ENCODE measurements at regions not wholly inside any gene's neighbourhood (a gene's known extent, or its start where the extent isn't known, plus 50 kb on each side); places are given as distances from the start of the nearest gene placed in this dataset.

GRCh38 chr14:62315631-62316030 lies 553.4 kb downstream of the SNAPC1 start:
- Mint-ChIP-seq H3K27me3 (ENCODE audit: low read depth) (no peaks in the 10 kb centered on the region), H3K9me3 (no peaks in the 10 kb centered on the region), H3K4me3 (no peak overlapping the region), H3K4me1 (no peaks in the 10 kb centered on the region), H3K36me3 (ENCODE audit: insufficient read depth in 1 of 3, low read depth in 3 of 3) (no peaks in the 10 kb centered on the region), H3K27ac (no peak overlapping the region)
- Histone ChIP-seq H3K4me2 (ENCODE audit: insufficient read depth, insufficient read length, low read length) (no peak overlapping the region), H3K23ac (ENCODE audit: insufficient read length, low read depth, low read length) (no peak overlapping the region), H2BK12ac (ENCODE audit: insufficient read length, low read depth, low read length) (no peak overlapping the region), H3T11ph (ENCODE audit: low read length) (no peak overlapping the region), H2BK5ac (ENCODE audit: insufficient read length, low read length) (no peak overlapping the region), H2AK5ac (ENCODE audit: insufficient read length, low read length) (no peak overlapping the region), H2AFZ (ENCODE audit: low read length) (no peak overlapping the region), H3K56ac (ENCODE audit: insufficient read length, low read depth, low read length) (no peak overlapping the region), H3K27ac (ENCODE audit: insufficient read length, low read depth, low read length) (no peak overlapping the region), H3K14ac (ENCODE audit: insufficient read depth, low read length) (no peak overlapping the region), H4K20me1 (ENCODE audit: control insufficient read depth, insufficient read depth, insufficient read length) (no peaks in the 10 kb centered on the region), H4K8ac (replicated peaks; ENCODE audit: insufficient read length, low read depth, low read length) (no peak overlapping the region), H4K91ac (ENCODE audit: insufficient read length, low read depth, low read length) (no peak overlapping the region), H3K4ac (ENCODE audit: low read depth, low read length) (no peak overlapping the region), H3K79me2 (ENCODE audit: insufficient read depth, low read length) (no peaks in the 10 kb centered on the region), H3K23me2 (ENCODE audit: insufficient read length, low read depth, low read length, poor library complexity, severe bottlenecking) (no peaks in the 10 kb centered on the region), H4K5ac (ENCODE audit: insufficient read length, low read depth, low read length) (no peak overlapping the region), H3K18ac (ENCODE audit: insufficient read length, low read depth, low read length) (no peak overlapping the region), H2BK15ac (ENCODE audit: low read depth, low read length) (no peak overlapping the region), H3K79me1 (ENCODE audit: insufficient read depth, low read depth, low read length, poor library complexity, severe bottlenecking) (no peaks in the 10 kb centered on the region), H3K9ac (ENCODE audit: extremely low read depth, insufficient read length, low read length) (no peak overlapping the region), H2BK120ac (ENCODE audit: low read depth, low read length, poor library complexity, severe bottlenecking) (no peak overlapping the region), H2BK20ac (ENCODE audit: low read depth, low read length, poor library complexity, severe bottlenecking) (no peak overlapping the region), H3K4me1 (ENCODE audit: insufficient read depth, low read length) (no peaks in the 10 kb centered on the region), H3K27me3 (ENCODE audit: insufficient read depth, low read length) (no peaks in the 10 kb centered on the region), H3K9me3 (ENCODE audit: control insufficient read depth, low read depth, low read length) (no peaks in the 10 kb centered on the region)
- no CpG with 5 or more reads among the region's 2 CpGs for WGBS (ENCODE audit: extremely low coverage, insufficient read length, low lambda C conversion rate)
- no peak for DNase-seq
- no peak for TF ChIP-seq CTCF (conservative IDR thresholded peaks at IDR 0.05)

Measured in H9 (cell line).